ENCODE measurements at regions not wholly inside any gene's neighbourhood (a gene's known extent, or its start where the extent isn't known, plus 50 kb on each side); places are given as distances from the start of the nearest gene placed in this dataset.

DNA sequence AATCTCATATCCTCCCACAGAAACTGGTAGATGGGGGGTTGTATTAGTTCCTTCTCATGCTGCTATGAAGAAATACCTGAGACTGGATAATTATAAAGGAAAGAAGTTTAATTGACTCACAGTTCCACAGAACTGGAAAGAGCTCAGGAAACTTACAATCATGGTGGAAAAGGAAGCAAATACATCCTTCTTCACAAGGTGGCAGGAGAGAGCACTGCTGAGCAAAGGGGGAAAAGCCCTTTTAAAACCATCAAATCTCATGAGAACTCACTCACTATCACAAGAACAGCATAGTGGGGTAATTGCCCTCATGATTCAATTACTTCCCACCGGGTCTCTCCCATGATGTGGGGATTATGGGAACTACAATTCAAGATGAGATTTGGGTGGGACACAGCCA lies 250.5 kb upstream of the GPRIN3 start (continued):
- no peak for TF ChIP-seq ETV1 (tag; conservative IDR thresholded peaks at IDR 0.05; ENCODE audit: low read depth)
- no peak for TF ChIP-seq BCL6 (CRISPR knock-in tag; IDR thresholded peaks at IDR 0.05)

DNA sequence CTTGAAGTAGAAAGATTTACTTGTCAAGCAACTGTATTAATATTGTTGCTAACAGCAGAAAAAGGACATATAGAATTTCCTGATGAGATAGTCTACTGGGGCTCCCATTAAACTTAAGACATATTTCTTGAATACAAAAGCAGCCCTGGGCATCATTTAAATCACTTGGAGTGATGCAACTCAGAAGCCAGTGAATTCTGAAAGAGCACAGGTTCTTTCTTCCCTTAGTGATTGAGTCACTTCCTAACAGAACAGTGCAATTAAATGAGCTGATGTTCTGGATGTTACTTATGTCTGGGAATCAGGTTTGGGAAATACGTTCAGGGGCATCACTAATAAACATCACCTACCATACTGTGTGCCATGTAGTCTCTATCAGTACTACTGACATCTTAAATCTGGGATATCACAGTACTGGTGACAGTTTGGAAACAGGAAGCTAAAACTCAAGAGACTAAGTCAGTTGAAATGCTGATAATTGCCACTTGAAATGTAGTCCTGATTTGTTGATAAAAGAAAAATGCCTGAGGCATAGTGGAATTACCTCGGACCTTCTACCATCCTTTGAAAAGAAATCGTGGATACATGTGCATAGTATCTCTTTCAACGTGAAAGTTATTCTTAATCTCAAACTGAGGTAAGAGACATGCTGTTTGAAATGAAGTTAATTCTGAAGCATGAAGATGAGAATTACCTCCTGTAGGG lies 249.2 kb upstream of the GPRIN3 start:
- no peak overlapping the region for H2AFZ ChIP-seq (ENCODE audit: low read depth, low read length)
- H3K9me1 ChIP-seq (ENCODE audit: control insufficient read depth, insufficient read depth, low read length), result no peaks in the 10 kb centered on the region
- H3K4me1 ChIP-seq (replicated peaks in 1 of 2; ENCODE audit: control insufficient read depth in 2 of 2, insufficient read depth in 2 of 2, low read length in 2 of 2), result no peaks in the 10 kb centered on the region
- H3K4me2 ChIP-seq (ENCODE audit: insufficient read depth, low read length), result no peak overlapping the region
- no peak overlapping the region for H3K27ac ChIP-seq (ENCODE audit: extremely low read depth, low read depth, low read length)
- H3K79me2 ChIP-seq (ENCODE audit: control insufficient read depth, insufficient read depth, low read length), result no peaks in the 10 kb centered on the region
- 0% methylated on average over 4 of the region's 4 CpGs for WGBS (ENCODE audit: insufficient coverage, low coverage, missing lambda C conversion rate)
- in situ Hi-C loops (cut with MboI) (no loop called here), intact Hi-C loops (cut with micrococcal nuclease) (no loop called here)
- POLR2A ChIA-PET, result no interaction called here
- no peaks in the 10 kb centered on the region for H3K36me3 ChIP-seq (ENCODE audit: control insufficient read depth, insufficient read depth, low read length)
- CTCF ChIA-PET (ENCODE audit: low intra/inter-chr PET ratio), result no interaction called here
- no peak overlapping the region for H3K4me3 ChIP-seq
- FAIRE-seq, result no peak
- no TSS peak for BruUV-seq (replicated peaks)
- H3K9ac ChIP-seq (ENCODE audit: insufficient read depth in 1 of 2, low read depth in 2 of 2, low read length in 2 of 2), result no peak overlapping the region
- no peak for ATAC-seq
- DNase-seq (ENCODE audit: extremely low read depth in 1 of 4, low spot score in 3 of 4), result no peak
- no peaks in the 10 kb centered on the region for H3K27me3 ChIP-seq (ENCODE audit: control insufficient read depth in 2 of 2, insufficient read depth in 2 of 2, low read length in 2 of 2)
- TF ChIP-seq NR2F6 (CRISPR knock-in tag; IDR thresholded peaks at IDR 0.05) (no peak), ETV1 (tag; conservative IDR thresholded peaks at IDR 0.05; ENCODE audit: low read depth) (no peak), KDM2B (CRISPR knock-in tag; IDR thresholded peaks at IDR 0.05) (no peak), SMARCB1 (IDR thresholded peaks at IDR 0.05; ENCODE audit: insufficient read length, low read depth) (no peak), PRMT5 (CRISPR knock-in tag; IDR thresholded peaks at IDR 0.05) (no peak), ZNF140 (CRISPR knock-in tag; IDR thresholded peaks at IDR 0.05) (no peak), NCOA6 (IDR thresholded peaks at IDR 0.05) (no peak), U2AF1 (optimal IDR thresholded peaks at IDR 0.05; ENCODE audit: low read depth, low read length) (no peak), NCOA1 (IDR thresholded peaks at IDR 0.05; ENCODE audit: low read depth) (no peak)
- TF ChIP-seq, protein P1, sequence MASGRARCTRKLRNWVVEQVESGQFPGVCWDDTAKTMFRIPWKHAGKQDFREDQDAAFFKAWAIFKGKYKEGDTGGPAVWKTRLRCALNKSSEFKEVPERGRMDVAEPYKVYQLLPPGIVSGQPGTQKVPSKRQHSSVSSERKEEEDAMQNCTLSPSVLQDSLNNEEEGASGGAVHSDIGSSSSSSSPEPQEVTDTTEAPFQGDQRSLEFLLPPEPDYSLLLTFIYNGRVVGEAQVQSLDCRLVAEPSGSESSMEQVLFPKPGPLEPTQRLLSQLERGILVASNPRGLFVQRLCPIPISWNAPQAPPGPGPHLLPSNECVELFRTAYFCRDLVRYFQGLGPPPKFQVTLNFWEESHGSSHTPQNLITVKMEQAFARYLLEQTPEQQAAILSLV (tag; IDR thresholded peaks at IDR 0.05), result no peak
- TF ChIP-seq, protein P2, sequence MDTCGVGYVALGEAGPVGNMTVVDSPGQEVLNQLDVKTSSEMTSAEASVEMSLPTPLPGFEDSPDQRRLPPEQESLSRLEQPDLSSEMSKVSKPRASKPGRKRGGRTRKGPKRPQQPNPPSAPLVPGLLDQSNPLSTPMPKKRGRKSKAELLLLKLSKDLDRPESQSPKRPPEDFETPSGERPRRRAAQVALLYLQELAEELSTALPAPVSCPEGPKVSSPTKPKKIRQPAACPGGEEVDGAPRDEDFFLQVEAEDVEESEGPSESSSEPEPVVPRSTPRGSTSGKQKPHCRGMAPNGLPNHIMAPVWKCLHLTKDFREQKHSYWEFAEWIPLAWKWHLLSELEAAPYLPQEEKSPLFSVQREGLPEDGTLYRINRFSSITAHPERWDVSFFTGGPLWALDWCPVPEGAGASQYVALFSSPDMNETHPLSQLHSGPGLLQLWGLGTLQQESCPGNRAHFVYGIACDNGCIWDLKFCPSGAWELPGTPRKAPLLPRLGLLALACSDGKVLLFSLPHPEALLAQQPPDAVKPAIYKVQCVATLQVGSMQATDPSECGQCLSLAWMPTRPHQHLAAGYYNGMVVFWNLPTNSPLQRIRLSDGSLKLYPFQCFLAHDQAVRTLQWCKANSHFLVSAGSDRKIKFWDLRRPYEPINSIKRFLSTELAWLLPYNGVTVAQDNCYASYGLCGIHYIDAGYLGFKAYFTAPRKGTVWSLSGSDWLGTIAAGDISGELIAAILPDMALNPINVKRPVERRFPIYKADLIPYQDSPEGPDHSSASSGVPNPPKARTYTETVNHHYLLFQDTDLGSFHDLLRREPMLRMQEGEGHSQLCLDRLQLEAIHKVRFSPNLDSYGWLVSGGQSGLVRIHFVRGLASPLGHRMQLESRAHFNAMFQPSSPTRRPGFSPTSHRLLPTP (IDR thresholded peaks at IDR 0.05; ENCODE audit: borderline replicate concordance, extremely low read depth, insufficient read length), result no peak
- H4K20me1 ChIP-seq (replicated peaks; ENCODE audit: control insufficient read depth, insufficient read depth, low read length), result no peaks in the 10 kb centered on the region
- no peaks in the 10 kb centered on the region for H3K9me3 ChIP-seq (replicated peaks; ENCODE audit: control insufficient read depth, insufficient read depth, low read depth, low read length)
